NCI-H446 (cell line): ENCODE measurements at regions not wholly inside any gene's neighbourhood (a gene's known extent, or its start where the extent isn't known, plus 50 kb on each side); places are given as distances from the start of the nearest gene placed in this dataset.
"Not testable (repeated sequence)": the region's sequence is repeated elsewhere in the genome, so short reads cannot be mapped to it uniquely, and the experiment has no call there.

Experiments
- DNase-seq, 2 experiments: peaks; one replicate each; lab custom pipeline; 2025; lab: John Stamatoyannopoulos, UW

DNA sequence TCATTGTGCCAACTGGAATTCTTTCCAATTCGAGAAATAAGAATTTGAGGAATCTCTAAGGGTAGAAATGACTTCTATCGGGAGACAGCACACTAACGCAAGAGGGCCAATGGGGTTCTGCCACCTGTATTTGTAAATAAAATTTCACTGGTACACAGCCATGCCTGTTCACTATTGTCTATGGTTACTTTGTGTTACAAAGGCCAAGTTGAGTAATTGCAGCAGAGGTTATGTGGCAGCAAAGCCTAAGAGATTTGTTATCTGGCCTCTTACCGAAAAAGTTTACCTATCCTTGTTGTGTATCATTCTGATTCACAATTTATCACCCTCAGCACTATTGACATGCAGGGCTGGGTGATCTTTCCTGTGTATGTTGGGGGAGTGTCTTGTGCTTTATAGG, 278.0 kb downstream of the KLF5 start:
- DNase-seq: no peak

DNA sequence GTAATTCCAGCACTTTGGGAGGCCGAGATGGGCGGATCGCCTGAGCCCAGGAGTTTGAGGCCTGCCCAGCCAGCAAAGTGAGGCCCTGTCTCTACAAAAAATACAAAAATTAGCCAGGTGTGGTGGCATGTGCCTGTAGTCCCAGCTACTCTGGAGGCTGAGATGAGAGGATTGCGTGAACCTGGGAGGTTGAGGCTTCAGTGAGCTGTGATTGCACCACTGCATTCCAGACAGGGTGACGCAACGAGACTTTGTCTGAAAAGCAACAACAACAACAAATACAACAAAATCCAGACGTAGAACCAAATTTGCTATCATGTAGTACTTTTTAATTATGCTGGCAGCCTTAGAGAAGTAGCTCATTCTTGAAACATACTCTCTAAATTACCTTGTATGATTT, 277.1 kb downstream of the KLF5 start:
- DNase-seq: no peak

DNA sequence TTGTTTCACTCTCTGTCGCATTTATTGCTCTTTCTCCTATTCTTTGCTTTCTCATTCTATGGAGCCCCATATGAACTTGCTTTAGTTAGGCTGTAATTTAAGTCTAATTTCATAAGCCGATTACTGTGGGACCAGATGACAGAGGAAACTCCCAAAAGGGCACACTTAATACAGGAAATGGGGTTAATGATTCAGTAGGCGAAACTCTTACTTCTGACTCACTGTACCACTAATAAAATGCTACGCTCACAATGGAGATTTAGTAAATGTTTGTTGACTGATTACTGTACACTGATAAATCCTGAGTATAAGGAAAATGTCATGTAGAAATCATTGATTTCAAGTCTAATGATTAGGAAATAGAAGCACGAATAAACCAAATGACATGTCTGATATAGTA, 276.4 kb downstream of the KLF5 start:
- no peak for DNase-seq

- DNase-seq: no peak
These were observed 275.6 kb downstream of the KLF5 start for GRCh38 chr13:73334445-73334844.

GRCh38 chr13:73331556-73331955, 272.8 kb downstream of the KLF5 start:
- no peak for DNase-seq

DNA sequence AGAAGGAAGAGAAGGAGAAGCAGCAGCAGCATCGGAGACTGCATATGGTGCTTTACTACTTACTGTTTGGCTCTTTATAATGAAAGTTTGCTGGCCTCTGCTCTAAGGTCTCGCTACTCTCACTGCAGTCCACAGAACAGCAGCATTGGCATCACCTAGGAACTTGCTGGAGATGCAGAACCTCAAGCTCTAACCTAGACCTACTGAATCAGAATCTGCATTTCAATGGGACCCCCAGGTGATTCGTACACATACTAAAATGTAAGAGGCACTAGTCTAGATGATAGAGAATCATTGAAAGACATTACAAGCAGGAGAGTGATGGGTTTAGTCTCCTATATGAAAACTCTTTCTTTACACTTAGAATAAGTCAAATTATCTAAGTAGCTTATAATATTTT, 270.6 kb downstream of the KLF5 start:
- no peak for DNase-seq

DNA sequence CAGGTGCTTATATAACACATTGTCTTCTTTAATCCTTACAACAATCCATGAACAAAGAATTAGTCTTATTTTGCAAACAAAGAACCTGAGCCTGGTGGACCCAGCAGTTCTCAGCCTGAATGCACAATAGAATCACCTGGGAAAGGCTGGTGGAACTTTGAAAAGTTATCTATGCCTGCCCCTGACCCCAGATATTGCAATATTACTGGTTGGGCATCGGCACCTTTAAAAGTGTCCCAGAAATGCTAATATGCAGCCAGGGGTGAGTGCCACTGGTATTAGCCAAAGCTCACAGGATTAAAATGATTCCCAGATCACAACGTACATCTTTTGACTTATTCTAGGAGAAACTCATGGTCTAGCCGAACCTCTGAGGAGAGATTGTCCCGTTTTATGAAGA, 268.8 kb downstream of the KLF5 start:
- DNase-seq: no peak

DNA sequence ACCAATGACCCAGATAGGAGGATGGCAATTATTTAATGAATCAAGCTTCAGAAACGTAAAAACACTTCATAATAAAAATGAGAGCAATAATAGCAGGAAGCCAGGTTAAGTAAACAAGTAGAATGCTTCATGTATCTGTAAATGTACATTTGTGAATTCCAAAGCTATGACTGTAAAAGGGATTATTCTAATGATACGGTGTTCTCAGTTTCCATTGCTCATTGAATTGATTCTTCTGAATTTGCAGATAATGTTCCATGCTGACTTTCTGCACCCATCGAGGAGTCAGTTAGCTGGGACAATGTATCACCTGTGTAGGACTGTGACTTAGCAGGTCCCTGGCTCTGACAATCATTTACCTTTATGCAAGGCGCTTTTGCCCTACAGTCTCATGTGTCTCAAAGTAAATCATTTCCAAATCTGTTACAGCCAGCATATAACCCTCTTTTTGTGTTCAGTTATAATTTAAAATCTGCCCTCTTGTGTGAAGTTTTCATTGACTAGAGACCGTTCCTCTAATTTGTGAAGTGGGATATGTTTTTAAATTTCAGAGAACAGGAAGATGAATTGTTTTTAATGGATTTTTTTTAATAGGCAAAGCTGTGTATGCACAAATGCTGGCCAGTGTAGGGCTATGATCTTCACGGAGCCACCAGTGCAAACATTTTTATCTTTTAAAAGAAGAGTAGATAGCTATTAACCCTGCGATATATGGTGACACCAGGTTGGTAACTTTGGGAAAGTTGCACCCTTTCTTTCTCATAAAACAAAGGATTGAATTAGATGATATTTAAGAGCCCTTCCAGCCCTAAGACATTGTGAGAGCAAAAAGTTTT, 267.1 kb downstream of the KLF5 start:
- DNase-seq: no peak

DNA sequence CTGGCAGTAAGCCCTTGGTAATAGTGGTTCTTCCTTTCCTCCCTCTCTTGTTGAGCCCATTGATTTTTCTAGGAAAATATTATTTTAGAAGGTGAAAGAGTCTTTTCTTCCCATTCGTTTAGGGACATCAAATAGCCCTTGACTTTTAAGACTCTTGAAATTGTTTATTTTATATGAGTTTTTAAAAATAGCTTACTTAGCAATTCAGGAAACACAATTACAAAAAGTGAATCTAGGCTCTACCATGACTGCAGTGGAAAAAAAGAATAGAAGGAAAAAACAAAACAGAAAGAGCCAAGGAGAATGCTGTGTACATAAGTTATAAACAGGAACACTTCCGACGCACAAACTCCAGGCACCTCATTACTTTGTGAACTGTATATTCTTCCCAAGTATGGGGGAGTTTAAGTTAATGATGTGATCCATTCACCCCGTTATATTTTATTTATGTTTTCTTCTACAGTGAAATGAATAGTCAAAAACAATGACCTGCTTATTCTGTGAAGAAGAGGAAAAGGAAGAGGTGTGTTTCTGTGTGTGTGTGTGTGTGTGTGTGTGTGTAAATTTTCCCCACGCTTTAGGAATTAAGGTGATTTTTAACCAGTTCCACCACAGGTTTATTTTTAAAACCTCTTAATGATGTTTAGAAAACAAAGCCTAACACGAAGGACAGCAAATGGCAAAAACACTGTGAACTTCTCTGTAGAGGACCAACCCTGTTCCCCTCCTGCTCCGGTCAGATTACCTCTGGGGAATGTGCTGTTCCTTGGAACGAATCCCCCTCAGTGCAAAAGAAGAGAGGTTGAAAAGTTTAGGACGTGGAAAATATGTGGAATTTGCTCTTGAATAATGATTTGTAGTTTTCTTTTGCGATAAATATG, 266.3 kb downstream of the KLF5 start:
- no peak for DNase-seq

GRCh38 chr13:73323615-73324014, 264.8 kb downstream of the KLF5 start:
- DNase-seq: no peak

GRCh38 chr13:73321043-73321442, 262.2 kb downstream of the KLF5 start:
- no peak for DNase-seq

- DNase-seq: no peak
These were observed 258.3 kb downstream of the KLF5 start for GRCh38 chr13:73317140-73317539.

GRCh38 chr13:73310366-73310765, 251.6 kb downstream of the KLF5 start:
- DNase-seq: no peak

- DNase-seq: no peak
These were observed 248.7 kb downstream of the KLF5 start for GRCh38 chr13:73307481-73307880.

DNA sequence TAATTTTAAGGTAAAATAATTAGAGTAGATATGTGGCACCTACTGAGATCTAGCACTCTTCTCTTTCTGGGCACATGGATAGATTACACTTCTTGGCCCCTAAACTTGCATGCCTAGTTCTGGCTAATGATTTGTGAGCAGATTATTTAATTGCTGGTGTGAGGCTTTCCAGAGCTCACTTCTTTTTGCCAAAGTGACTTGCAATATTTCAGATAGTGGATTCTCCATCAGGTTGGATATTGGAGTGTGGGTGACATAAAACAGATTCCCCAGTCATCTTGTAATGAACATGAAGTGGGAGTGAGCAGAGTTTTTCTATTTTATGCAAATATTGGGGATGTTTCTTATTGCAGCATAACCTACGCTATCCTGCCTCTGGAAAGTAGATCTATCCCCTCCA, 247.9 kb downstream of the KLF5 start:
- no peak for DNase-seq

DNA sequence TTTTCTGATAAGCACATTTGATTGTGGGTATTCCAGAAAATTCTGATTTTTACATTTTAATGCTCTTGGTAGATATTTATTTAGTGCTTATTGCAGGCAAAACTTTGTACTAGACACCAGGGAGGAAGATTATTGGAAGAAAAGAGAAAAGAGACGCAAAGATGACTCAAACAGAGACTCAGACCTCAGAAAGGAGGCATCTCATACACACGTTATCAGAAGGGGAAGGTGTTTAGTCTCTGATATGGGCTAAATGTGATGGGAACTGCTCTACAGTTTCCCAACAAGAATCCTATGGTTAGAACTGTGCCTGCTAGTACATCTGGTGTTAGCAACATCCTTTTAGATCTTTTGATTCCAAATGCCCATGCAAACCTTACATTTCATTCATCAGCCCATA, 245.6 kb downstream of the KLF5 start:
- DNase-seq: no peak

DNA sequence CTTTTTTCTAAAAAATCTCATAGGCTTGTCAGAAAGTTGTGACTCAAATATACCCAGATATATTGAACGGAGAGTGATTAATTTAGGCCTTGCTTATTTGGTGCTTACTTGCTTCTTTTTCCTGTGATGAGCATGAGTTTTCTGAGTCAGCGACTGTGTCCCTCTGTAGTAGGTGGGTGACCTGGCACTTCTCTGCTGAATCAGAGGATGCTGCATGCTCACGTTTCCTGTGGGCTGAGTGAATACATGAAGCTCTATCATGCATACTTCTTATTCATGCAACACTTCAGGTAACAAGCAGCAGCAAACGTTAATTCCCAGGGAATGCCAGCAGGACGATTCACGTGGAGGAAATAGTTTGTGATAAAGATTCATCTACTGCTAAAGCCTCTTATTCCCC, 245.0 kb downstream of the KLF5 start:
- DNase-seq: no peak

DNA sequence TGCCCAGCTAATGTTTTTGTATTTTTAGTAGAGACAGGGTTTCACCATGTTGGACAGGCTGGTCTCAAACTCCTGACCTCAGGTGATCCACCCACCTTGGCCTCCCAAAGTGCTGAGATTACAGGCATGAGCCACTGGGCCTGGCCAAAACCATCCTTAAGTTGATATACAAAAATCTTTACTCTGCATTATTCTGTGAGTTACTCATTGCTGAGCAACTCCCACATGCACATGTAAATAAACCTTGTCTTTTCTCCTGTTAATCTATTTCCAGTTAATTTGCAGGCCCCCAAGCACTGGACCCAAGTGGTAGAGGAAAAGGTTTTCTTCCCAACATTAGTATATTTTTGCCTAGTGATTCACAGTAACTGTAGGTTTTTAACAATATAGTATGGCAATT, 242.8 kb downstream of the KLF5 start:
- not testable (repeated sequence) for DNase-seq

DNA sequence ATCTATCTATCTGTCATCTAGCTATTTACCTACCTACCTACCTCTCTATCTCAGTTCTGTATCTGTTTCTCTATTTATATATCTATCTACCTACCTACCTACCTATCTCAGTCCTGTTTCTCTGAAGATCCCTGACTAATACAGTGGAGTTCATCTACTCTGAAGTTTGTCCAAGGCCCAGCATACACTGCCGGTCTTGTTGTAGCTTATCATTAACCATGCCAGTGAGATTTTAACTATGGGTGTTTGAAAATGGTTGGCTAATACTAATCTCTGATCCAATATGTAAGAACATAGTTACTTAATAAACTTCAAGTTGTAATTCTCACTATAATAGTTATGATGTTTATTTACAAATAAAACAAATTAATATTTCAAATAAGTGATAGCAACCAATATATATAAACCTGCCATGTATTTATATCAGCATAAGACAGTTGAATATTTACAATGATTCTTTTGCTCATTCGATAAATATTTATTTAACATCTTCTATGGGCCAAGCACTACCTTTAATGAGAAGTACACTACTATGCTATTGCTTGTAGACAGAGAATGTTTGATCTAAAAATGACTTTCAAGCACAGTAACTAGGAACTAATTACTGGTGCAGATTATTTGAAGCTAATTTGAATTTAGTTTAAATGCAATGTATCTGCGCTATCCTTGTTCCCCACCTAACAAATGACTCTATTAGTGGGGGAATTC, 242.1 kb downstream of the KLF5 start:
- DNase-seq: no peak

DNA sequence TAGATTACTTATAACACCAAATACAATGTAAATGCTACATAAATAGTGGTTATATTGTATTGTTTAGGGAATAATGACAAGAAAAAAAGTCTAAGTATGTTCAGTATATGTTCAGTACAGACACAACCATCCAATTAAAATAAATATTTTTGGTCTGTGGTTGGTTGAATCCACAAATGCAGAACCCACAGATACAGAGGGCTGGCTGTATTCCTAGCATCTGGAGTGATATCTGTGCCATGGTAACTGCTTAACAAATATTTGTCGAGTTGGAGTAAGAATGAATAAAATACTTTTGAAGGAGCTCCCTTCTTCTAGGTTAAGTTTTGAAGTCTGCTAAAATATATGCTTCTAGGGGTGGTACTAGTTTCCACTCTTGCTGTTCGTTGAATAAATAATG, 241.0 kb downstream of the KLF5 start:
- no peak for DNase-seq

DNA sequence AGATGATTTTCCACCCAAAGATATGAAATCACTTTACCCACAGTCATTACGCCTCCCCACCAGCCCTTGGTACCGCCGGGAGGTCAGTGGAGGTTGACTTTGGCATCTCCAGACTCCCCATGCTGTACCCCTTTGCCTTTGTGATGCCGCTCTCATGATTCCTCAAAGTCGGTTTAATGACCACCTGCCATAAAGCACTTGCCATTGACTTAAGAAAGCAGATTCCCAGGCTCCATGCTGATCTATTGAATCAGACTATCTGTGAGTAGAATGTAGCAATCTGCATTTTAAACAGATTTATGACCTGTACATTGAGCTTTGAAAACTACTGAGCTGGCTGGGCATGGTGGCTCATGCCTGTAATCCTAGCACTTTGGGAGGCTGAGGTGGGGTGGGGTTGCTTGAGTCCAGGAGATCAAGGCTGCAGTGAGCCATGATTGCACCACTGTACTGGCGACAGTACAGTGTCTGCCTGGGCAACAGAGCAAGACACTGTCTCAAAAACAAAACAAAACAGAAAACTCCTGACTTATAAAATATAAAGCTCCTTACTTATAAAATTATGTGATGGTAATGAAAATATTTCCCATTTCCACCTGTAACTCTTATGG, 235.2 kb downstream of the KLF5 start:
- no peak for DNase-seq

DNA sequence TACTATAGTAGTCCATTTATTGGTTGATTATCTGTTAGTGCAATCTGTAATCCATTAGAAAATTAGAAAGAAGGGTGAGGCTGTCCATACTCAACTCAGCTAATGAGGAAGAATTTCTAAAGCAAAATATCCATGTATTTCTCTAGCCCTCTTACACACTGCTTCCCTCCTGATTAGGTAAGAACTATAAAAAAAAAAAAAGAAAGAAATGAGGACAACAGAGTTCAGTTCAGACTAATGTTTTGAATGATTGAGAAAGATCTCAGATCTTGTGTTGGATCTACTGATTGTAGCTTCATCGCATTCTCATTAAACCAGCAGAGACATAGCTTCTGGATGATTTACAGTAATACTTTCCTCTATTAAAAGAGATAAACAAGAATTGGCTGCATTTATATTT, 233.3 kb downstream of the KLF5 start:
- no peak for DNase-seq
